Limb (tissue), 2 donors: ENCODE measurements at regions not wholly inside any gene's neighbourhood (a gene's known extent, or its start where the extent isn't known, plus 50 kb on each side); places are given as distances from the start of the nearest gene placed in this dataset.

Source experiments
- DNase-seq, 2 donors: peaks; one replicate each; pipeline ENCODE4 v3.0.0-alpha.2; 2016; ENCODE audit errors: extremely low spot score in 2 of 2

DNA sequence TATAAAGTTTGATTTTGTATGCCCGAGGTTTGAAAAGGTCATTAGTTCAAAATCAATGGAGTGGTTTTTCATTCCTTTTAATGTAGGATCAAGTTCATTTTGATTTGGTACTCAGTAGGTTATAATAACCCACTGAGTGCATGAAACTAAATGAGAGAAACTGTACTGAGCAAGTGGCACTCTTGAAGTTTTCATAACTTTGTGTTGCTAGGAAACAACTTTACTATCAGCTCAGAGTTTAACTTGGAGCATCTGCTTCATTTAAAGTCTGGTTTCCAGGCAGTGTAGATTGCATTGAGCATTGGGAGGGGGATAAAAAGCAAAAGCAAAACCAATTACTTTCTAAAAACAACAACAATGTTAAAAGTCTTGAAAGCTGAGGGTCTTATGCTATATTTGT lies 1361.6 kb upstream of the CHAC2 start:
- DNase-seq: peak in 1 of 2 donors; percentile 42

DNA sequence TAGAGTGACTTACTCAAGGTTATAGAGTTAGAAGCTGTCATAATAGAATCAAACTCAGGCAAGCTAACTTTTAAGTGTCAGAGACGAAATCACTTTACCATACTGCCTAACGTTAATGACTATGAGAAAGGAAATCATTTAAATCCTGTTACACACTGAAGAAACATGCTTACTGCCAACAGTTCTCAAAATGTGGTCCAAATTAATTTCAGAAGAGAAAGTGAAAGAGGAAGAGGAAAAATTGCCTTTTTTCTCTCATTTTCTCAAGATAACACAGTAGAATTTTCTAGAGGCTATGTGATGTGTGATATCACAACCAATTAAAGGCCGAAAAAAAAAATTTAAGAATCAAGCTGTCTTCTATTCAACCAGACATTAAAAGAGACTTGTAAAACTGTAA lies 1362.7 kb upstream of the CHAC2 start:
- peak in 1 of 2 donors; percentile 26 for DNase-seq

DNA sequence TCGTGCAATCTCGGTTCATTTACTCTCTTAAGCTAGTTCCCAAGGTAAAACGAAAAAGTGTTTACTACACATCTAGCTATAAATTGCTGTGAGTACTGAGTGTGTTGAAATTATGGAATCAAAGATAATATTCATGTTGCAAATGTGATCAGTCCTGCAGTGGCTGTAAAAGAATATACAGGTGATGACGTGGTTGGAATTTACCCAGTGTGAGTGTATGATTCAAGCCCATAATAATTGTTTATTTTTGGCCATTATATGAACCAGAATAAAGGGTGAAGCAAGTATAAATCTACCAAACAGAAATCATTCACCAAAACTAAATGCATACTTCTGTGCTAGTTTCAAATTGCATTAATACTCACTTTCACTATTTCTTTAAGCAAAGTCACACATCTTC lies 1363.6 kb upstream of the CHAC2 start:
- DNase-seq: no peak

DNA sequence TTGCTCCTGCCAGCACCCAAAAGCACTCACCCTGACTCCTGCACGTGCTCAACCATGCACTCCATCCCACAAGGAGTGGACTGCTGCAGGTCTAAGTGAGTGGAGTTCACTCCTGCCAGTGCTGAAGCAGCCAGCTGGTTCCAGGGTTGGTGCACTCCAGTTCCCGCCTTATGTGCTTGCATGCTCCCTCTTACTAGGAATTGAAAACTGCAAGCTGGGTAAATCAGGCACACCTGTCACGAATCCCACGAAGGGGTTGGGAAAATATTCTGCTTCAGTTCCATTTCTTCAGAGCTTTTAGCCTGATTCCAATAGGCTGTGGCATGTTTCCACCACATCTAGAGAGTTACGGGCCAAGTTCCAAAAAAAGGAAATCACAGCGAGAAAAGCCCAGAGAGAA lies 1365.5 kb upstream of the CHAC2 start:
- DNase-seq: no peak

DNA sequence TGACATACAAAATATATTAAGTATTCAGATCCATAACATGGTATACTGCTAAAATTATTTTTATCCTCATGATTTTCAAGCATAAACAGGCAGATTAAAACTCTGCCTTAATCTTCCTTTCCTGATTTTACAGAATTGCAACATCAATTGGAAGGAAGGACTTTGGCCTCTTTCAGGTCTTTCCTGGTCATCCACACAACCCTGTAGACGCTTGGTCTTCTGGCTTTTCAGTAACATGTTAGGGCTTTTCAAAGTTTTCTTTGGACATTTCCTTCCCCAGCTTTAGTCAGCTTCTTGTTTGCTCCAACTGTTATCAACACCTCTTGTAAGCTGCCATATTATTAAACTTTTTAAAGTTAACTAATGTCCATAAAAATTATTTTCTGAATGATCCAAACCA lies 1364.9 kb upstream of the NRXN1 start:
- DNase-seq: no peak

DNA sequence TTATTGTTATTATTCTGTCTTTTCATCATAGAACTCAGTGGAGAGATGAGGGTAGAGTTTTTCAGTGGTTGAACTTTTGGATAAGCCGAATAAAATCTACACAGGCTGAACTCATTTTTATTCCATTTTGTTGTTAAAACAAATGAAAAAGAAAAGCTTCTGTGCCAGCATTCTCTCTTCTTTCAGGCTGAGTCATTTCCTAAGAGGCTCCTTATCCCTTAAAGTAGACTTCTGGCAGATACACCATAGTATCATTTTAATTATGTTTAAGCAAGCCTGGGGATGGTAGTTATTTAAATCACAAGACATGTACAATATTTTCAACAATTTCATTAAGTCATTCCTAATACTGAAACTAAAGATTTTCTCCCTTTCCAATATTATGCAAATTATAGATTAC lies 1364.0 kb upstream of the NRXN1 start:
- DNase-seq: no peak

DNA sequence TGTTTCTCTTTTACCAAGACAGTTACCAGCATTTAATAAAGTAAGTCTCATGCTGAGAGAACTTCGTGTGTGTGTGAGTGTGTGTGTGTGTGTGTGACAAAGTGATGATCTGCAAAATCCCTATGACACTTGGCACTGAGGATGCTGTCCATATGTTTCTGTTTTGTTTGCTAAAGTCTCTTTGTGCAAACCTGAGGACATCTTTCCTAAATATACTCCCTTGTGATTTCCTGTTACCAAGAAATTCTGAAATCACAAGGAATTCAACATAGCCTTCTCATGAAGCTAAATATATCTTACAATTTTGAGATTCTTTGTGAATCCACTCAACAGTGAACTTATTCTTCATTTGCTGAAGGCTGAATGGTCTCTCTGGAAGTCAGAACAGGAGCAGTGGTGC lies 1359.7 kb upstream of the NRXN1 start:
- no peak for DNase-seq

DNA sequence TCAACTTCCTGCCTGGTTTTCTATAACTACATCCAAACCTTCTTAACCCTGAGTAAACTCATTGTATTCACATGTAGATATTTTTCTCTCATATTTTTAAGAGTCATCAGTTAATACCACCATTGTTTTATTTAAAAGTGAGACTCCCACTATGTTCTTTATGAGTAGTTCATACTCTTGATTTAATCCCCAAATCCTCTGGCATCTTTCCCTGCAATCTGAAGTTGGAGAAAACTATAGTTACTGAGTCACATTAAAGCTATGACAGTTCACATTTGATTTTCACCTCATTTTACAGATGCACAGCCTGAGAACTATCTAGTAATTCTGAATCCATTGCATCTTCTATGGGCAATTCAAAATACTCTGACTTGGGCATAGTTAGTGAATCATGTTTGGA lies 1358.7 kb upstream of the NRXN1 start:
- no peak for DNase-seq

DNA sequence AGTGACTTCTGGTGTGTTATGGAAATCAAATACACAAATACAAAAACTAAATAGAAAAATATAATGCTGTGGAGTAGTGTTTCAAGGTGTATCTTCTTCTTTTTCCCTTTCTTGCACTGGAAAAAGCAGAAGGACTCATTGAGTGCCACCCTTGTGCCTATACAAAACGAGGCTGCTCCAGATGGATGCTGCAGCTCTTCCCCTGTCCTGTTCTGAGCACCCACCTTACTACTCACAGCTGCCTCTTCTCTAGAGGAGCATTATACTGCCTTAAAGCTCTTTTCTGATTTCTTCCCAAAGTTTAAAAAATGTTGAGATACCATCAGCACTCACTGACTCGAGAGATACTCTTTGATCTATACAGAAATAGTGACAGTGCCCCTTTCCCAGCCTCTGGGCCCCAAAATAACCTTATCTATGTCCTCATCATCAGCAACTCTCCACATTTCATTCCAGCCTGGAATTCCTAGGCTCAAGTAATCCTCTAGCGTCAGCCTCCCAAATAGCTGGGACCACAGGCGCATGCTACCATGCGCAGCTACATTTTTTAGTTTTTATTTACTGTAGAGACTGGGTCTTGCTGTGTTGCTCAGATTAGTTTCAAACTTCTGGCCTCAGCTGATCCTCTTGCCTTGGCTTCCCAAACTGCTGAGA lies 1356.1 kb upstream of the NRXN1 start:
- no peak for DNase-seq

DNA sequence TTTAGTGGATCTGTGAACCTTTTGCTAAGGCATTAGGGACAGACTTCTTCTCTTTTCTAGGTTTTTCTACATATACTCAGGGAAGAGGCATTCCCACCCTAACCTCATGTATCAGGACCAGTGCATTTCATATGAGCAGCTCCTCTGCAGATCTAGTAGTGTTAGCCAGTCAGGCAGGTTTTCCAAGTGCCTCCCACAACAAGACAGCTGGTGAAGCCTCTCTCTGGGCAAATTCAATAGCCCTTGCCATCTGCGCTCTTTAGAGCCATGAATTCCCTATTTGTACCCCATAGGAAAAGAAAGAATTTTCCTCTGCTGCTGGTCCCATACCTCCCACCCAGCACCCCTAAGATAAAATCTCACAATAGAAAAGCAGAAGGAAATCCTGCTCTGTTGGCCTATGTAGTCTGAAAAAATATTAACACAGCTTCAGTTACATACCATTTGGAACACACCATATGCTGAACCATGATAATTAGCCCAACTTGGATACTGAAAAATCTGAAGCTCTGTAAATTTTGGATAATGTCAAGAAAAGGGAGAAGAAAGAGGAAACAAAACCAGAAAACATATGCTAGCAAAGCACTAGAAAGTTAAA lies 1354.6 kb upstream of the NRXN1 start:
- no peak for DNase-seq

DNA sequence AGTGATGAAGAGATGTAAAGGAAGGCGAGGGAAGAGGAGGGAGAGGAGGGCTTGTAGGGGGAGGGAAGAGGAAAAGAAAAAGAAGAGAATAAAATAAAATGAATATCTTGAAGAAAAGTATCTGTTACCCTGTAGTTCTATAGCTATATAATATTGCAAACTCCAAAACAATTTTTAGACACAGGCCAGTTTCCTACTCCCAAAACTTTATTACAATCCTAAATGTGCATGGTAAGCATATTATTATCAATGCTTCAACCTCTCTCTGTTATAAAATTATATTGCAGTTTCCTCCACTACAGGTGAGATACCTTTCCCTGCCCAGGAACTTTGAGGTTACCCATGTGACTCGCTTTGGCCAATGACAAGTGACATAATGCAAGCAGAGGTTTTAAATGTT lies 1351.6 kb upstream of the NRXN1 start:
- no peak for DNase-seq

DNA sequence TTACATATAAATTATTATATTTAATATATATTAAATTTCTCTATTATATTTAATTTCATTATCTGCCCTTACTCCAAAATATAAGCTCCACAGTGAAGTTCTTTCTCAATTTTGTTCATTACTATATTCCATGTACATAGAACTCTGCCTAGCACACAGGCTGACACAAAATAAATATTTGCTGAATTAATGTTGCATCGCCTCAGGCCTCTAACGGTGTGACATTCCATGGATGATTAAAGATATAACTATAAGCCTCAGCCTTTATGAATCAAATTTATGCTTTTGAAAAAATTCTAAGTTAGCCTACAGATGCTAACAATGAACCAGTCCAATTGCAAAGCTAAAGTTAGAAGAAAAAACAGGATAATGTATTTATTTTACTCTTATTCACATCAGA lies 1337.2 kb upstream of the NRXN1 start:
- DNase-seq: no peak

DNA sequence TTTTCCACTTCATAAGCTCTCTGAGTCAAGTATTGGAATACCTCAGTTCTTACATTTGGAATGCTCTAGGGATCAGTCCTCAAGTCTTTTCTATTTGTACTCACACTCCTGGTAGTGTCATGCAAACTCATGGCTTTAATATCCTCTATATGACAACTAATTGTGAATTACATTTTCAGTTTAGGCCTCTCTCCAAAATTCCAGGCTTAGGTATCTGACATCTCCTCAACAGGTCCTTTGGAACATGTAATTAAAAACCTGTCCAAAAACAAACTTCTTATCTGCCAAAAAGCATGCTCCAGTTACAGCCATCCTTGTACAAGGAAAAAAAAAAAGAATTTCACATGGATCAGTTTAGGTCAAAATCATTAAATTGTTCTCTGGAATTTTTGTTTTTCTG lies 1336.2 kb upstream of the NRXN1 start:
- DNase-seq: no peak

DNA sequence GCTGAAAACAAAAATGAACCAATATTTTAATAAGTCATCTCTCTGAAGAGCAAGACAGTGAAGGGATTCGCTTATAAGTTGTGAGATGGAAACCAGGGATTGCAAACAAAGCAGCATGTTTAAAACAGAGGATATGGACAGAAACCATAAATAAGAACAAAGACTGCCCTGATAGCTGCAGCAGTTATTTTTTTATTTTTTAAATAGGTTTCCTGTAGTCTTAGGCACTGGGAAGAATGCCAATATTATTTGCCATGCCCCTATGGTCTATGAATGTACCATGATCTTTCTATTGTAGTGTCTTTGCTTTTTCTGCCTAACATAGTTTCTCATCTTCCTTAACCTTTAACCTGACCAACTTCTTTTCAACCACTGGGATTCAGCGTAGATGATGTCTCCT lies 1334.0 kb upstream of the NRXN1 start:
- no peak for DNase-seq

DNA sequence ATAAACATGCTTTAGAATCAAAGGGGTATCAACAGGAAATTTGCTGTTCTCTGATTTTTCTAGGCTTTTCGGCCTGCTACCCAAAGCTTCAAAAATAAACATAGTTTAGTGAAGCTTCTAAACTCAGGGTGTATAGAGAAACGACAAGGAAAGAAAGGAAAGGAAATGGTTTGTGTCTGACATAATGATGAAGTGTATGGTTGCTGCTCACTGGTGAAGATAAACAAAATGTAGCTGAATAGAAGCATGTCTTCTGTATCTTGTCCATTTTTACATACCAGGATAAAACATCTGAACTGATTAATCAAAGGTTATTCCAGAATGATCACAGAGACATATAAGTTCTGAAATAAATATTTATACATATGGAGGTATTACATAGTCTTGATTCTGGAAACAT lies 1324.6 kb upstream of the NRXN1 start:
- DNase-seq: no peak

DNA sequence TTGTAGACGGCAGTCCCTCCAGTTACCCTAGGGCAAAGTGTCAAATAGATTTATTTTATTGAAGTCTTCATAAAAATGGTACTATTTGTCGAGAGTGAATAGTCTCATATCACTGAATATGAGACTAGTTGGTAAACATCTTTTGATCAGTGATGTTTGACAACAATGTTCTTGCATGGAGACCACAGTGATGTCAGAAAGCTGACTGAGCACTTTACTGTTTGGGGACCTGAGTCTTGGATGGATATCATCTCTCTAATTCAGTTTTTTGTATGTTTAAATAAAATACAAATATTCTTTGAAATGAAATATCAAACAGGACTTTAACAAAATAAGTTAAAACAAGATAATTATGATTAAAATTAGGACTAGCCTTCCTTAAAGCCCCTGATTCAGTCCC lies 1315.4 kb upstream of the NRXN1 start:
- no peak for DNase-seq

DNA sequence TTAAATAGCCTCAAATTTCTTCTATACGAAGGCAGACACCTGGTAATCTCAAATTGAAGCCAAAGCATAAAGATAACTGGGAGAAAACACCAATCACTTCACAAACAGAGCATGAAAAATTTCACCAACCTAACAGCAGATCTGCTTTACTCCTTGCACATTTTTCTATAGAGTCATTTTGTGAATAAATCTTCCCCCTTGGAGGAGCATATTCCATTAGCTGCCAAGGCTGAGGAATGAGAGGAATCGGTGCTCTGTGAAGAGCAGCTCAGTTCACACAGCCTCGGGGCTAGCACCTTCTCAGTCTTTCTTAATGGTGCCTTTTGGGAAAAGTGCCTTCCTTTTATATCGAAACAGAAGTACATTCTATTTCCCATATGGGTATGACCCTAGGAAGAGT lies 1313.7 kb upstream of the NRXN1 start:
- DNase-seq: no peak

DNA sequence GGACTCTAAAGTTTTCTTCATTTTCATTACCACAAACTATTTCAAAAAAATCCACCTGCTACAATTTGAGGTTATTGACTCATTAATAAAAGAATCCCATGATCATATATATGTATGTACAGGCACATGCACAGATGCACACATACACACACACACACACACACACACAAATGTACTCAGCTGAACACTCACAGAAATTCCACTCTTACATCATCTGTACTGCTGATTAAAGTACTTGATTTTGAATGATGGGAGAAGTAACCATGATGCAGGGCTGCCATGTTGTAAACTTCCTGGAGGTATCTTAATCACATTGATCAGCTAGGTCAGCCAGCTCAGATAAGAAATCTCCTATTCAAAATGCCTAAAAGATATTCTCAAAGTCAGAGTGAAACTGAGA lies 1313.2 kb upstream of the NRXN1 start:
- no peak for DNase-seq

DNA sequence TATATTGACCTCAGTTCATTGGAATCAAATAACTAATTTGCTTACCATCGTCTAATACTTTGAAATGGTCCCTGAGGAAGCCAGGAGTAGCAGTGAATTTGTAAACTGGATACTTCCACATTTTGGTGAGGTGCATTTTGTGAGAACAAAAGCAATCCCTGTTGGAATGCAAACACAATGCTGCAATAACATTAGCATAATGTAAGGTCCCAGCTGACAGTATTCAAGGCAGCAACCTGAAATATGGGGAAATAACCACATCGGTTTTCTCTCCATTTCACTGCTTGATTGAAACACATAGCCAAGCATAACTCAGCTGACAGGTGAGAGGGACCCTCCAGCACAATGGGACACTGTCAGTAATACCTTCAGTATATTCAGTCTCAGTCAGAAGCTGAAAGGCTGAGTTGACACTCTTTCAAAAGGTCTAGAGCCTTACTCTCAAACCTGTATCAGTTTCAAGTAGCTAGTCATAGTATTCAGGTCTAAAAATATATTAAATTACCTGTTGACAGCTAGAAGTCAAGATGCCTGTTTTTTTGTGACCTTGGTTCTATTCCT lies 1311.9 kb upstream of the NRXN1 start:
- no peak for DNase-seq

DNA sequence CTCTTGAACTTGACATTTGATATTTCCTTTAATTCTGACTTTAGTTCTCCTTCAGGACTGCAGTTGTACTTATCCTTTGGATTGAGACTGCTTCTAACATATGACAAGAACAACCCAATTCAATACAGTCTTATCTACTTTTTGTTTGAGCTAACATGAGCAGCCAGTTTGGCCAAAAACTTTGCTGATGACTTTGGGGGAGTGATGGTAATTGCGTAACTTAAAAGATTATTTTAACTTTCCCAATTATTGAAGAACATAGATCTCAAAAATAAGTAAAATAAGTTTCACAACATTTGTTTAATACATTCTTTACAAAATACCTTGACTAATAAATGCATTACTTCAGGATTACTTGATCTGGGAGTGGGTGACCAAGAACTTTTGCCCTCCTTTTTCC lies 1311.1 kb upstream of the NRXN1 start:
- DNase-seq: no peak

DNA sequence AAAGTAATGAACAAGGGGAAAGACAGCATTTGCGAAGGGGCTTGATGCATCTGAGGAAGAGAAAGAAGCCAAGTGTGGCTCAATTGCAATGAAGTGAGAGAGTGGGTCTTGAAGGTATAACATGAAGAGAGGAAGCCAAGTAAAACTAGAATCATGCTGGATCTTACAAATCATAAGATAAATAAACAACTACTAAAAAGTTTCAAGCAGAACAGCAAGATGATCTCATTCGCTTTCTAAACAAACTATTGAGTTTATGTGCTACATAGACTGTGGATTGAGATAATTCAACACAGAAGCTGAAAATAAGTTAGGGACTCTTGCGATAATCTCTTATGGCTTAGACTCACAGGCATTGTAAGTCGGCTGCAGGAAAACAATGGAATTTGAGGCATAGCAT lies 1310.5 kb upstream of the NRXN1 start:
- DNase-seq: no peak

DNA sequence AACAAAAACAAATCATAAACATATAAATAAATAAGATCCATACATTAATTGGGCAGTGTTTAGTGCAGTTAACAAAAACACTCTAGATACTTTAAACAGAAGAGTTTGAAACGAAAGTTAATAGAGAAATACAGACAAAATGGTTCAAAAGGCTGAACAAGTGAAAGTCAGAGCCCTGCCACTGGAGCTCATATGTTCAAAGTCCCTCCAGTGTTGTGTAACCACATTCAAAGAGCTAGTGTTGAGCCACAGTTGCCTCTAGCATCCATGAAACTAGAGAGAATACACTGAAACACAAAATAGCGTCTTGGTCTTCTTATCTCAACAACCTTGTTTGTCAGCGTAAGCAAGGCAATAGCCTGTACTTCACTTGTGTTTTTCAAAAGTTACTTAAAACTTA lies 1309.8 kb upstream of the NRXN1 start:
- DNase-seq: no peak

DNA sequence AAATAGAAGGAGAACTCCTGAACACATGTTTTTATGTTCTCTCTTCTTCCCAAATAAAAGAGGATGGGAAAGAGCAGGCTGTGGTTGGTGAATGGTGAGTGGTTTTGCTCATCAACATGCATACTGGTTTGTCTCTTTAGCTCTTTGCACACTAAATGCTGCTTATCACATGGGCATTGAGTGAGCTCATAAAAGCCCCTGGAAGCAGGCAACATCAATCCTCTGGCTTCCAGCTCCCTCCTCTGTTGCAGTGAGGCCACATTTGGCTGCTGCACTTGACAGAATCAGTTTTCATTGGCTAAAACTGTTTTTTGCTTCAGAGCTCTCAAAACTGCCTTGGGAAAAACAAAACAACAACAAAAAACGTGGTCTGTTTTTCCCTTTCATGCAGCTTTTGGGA lies 1308.2 kb upstream of the NRXN1 start:
- DNase-seq: peak in 1 of 2 donors; percentile 34
